HEK293 (cell line): ENCODE measurements at regions not wholly inside any gene's neighbourhood (a gene's known extent, or its start where the extent isn't known, plus 50 kb on each side); places are given as distances from the start of the nearest gene placed in this dataset.

Source experiments
- CTCF ChIA-PET: fragments of 350-600 bp; formaldehyde crosslinking; extraction: SDS; loops from one replicate; lab custom pipeline; 2021; ENCODE audit warnings: antibody characterized with exemption; lab: Yijun Ruan, JAX
- POLR2A ChIA-PET: fragments of 300-600 bp; formaldehyde crosslinking; extraction: SDS; loops from one replicate; lab custom pipeline; 2020; ENCODE audit warnings: antibody characterized with exemption, inconsistent platforms; lab: Yijun Ruan, JAX
- H3K27ac ChIP-seq: fragments of 200-500 bp; sonication (Bioruptor generic); 2 replicates; pipeline ENCODE4 v1.5.1; 2014; ENCODE audit warnings: low read depth, low read length, control low read depth, inconsistent platforms; ENCODE audit errors: extremely low read depth
- H3K36me3 ChIP-seq, 2 experiments: fragments of 200-500 bp in 1 of 2; sonication (Bioruptor generic) in 1 of 2; 1 replicate in 1 of 2; 2 replicates in 1 of 2; pipeline ENCODE4 v1.5.1; 2014 to 2017; ENCODE audit warnings: inconsistent platforms in 2 of 2, low read length in 2 of 2; ENCODE audit not compliant: control insufficient read depth in 2 of 2, insufficient read depth in 1 of 2
- H3K4me1 ChIP-seq: fragments of 200-500 bp; sonication (Bioruptor generic); 2 replicates; pipeline ENCODE4 v1.5.1; 2014; ENCODE audit warnings: mild to moderate bottlenecking, low read length, inconsistent platforms; ENCODE audit not compliant: control insufficient read depth, insufficient read depth
- H3K4me3 ChIP-seq: 2 replicates; pipeline ENCODE4 v1.5.1; 2011; ENCODE audit warnings: low read depth, mild to moderate bottlenecking, control low read depth, low read length, moderate library complexity
- H3K9me3 ChIP-seq: fragments of 200-500 bp; sonication (Bioruptor generic); 2 replicates; pipeline ENCODE4 v1.5.1; 2014; ENCODE audit warnings: low read depth, low read length, inconsistent platforms; ENCODE audit not compliant: control insufficient read depth, insufficient read depth
- ATF2 ChIP-seq: fragments of 450-650 bp; formaldehyde crosslinking; IDR thresholded peaks from 2 replicates; pipeline ENCODE4 v1.5.1; 2016; ENCODE audit warnings: missing biosample characterization, missing genetic modification characterization, low read depth
- INSM2 ChIP-seq: fragments of 450-650 bp; formaldehyde crosslinking; IDR thresholded peaks from 2 replicates; pipeline ENCODE4 v1.5.1; 2016; ENCODE audit warnings: missing biosample characterization, missing genetic modification characterization
- PBX3 ChIP-seq: sonication (generic); formaldehyde crosslinking; IDR thresholded peaks from 2 replicates; pipeline ENCODE4 v1.8.1; 2022; ENCODE audit warnings: mild to moderate bottlenecking, moderate library complexity, missing genetic modification reagents
- PRDM1 ChIP-seq: fragments of 450-650 bp; formaldehyde crosslinking; IDR thresholded peaks from 2 replicates; pipeline ENCODE4; 2016; ENCODE audit warnings: missing biosample characterization, missing genetic modification characterization
- REPIN1 ChIP-seq: fragments of 450-650 bp; formaldehyde crosslinking; IDR thresholded peaks from 2 replicates; pipeline ENCODE4 v1.5.1; 2017; ENCODE audit warnings: missing biosample characterization, missing genetic modification characterization, low read depth
- TRIM28 ChIP-seq: IDR thresholded peaks from 2 replicates; pipeline ENCODE4 v1.6.1; 2011; ENCODE audit warnings: low read length, control low read depth, borderline replicate concordance
- YY2 ChIP-seq: fragments of 450-650 bp; formaldehyde crosslinking; IDR thresholded peaks from 2 replicates; pipeline ENCODE4 v1.5.1; 2016; ENCODE audit warnings: missing biosample characterization, missing genetic modification characterization
- ZNF121 ChIP-seq: fragments of 450-650 bp; formaldehyde crosslinking; IDR thresholded peaks from 2 replicates; pipeline ENCODE4 v1.5.1; 2016; ENCODE audit warnings: missing biosample characterization, missing genetic modification characterization
- ZNF16 ChIP-seq: fragments of 450-650 bp; formaldehyde crosslinking; IDR thresholded peaks from 2 replicates; pipeline ENCODE4 v1.5.1; 2016; ENCODE audit warnings: low read depth, missing biosample characterization, missing genetic modification characterization
- ZNF184 ChIP-seq: fragments of 450-650 bp; IDR thresholded peaks from 2 replicates; pipeline ENCODE4 v1.5.1; 2018; ENCODE audit warnings: missing biosample characterization, mild to moderate bottlenecking, missing genetic modification characterization
- ZNF202 ChIP-seq: fragments of 450-650 bp; formaldehyde crosslinking; IDR thresholded peaks from 2 replicates; pipeline ENCODE4 v1.5.1; 2016; ENCODE audit warnings: missing biosample characterization, missing genetic modification characterization, borderline replicate concordance
- ZNF223 ChIP-seq: fragments of 450-650 bp; formaldehyde crosslinking; IDR thresholded peaks from 2 replicates; pipeline ENCODE4 v1.5.1; 2016; ENCODE audit warnings: missing biosample characterization, missing genetic modification characterization
- ZNF24 ChIP-seq: fragments of 450-650 bp; formaldehyde crosslinking; IDR thresholded peaks from 2 replicates; pipeline ENCODE4 v1.5.1; 2016; ENCODE audit warnings: missing biosample characterization, missing genetic modification characterization
- ZNF280C ChIP-seq: fragments of 450-650 bp; formaldehyde crosslinking; IDR thresholded peaks from 2 replicates; pipeline ENCODE4 v1.5.1; 2016; ENCODE audit warnings: missing biosample characterization, missing genetic modification characterization
- ZNF394 ChIP-seq: fragments of 450-650 bp; formaldehyde crosslinking; IDR thresholded peaks from 2 replicates; pipeline ENCODE4 v1.5.1; 2016; ENCODE audit warnings: missing biosample characterization, missing genetic modification characterization, mild to moderate bottlenecking, moderate library complexity, borderline replicate concordance
- ZNF416 ChIP-seq: fragments of 450-650 bp; formaldehyde crosslinking; IDR thresholded peaks from 2 replicates; pipeline ENCODE4 v1.5.1; 2016; ENCODE audit warnings: missing biosample characterization, missing genetic modification characterization
- ZNF473 ChIP-seq: fragments of 450-650 bp; formaldehyde crosslinking; IDR thresholded peaks from 2 replicates; pipeline ENCODE4 v1.5.1; 2017; ENCODE audit warnings: missing biosample characterization, missing genetic modification characterization
- ZNF610 ChIP-seq: fragments of 450-650 bp; formaldehyde crosslinking; IDR thresholded peaks from 2 replicates; pipeline ENCODE4 v1.5.1; 2016; ENCODE audit warnings: missing biosample characterization, missing genetic modification characterization, borderline replicate concordance
- ZNF658 ChIP-seq: fragments of 450-650 bp; formaldehyde crosslinking; IDR thresholded peaks from 2 replicates; pipeline ENCODE4; 2016; ENCODE audit warnings: missing biosample characterization, missing genetic modification characterization
- ZNF670 ChIP-seq: fragments of 450-650 bp; formaldehyde crosslinking; IDR thresholded peaks from 2 replicates; pipeline ENCODE4 v1.5.1; 2016; ENCODE audit warnings: missing biosample characterization, missing genetic modification characterization, low read depth
- ZNF776 ChIP-seq: fragments of 450-650 bp; formaldehyde crosslinking; IDR thresholded peaks from 2 replicates; pipeline ENCODE4 v1.5.0; 2017; ENCODE audit warnings: missing biosample characterization, missing genetic modification characterization, borderline replicate concordance
- ZNF830 ChIP-seq: fragments of 450-650 bp; IDR thresholded peaks from 2 replicates; pipeline ENCODE4 v1.5.0; 2018; ENCODE audit warnings: missing biosample characterization, missing genetic modification characterization, low read depth, mild to moderate bottlenecking, moderate library complexity
- ZSCAN30 ChIP-seq: fragments of 450-650 bp; IDR thresholded peaks from 2 replicates; pipeline ENCODE4 v1.5.1; 2018; ENCODE audit warnings: missing biosample characterization, mild to moderate bottlenecking, missing genetic modification characterization, moderate library complexity

GRCh38 chr1:168881656-168882260 is 152.8 kb upstream of the DPT start:
- ChIA-PET POLR2A (no interaction called here), CTCF (interaction anchor here (0.7 to 1.1 kb wide), 2 partner anchors 11 to 279 kb away, joined by 3 read pairs; no protein-coding TSS in a partner anchor)

GRCh38 chr1:168887381-168887780 is 158.4 kb upstream of the DPT start:
- TF ChIP-seq ZSCAN30 (tag by site-specific recombination) (no peak), ZNF24 (tag by site-specific recombination) (no peak), PBX3 (no peak), ZNF416 (tag by site-specific recombination) (no peak), ZNF658 (tag by site-specific recombination) (no peak), ZNF473 (tag by site-specific recombination) (no peak), ZNF670 (tag by site-specific recombination) (no peak), ZNF830 (no peak), ZNF776 (tag by site-specific recombination) (no peak), PRDM1 (no peak), YY2 (tag by site-specific recombination) (no peak), ATF2 (tag by site-specific recombination) (no peak), TRIM28 (no peak)

More at GRCh38 chr1:168881656-168882260, 152.8 kb upstream of the DPT start:
- Histone ChIP-seq H3K9me3 (no peaks in the 10 kb centered on the region), H3K36me3 (no peaks in the 10 kb centered on the region), H3K4me1 (0 out of 2 replicates have a peak, but pooled peaks cover 3% of the 10 kb centered on the region), H3K27ac (no peak overlapping the region), H3K4me3 (no peak overlapping the region)
- no peak for TF ChIP-seq ZNF202 (tag by site-specific recombination)

GRCh38 chr1:168888418-168888817 is 159.4 kb upstream of the DPT start:
- Histone ChIP-seq H3K9me3 (no peaks in the 10 kb centered on the region), H3K4me1 (no peaks in the 10 kb centered on the region), H3K4me3 (no peak overlapping the region), H3K27ac (no peak overlapping the region), H3K36me3 (no peaks in the 10 kb centered on the region)
- CTCF ChIA-PET = interaction anchor here (0.6 kb wide), 1 partner anchor 209 kb away, joined by 3 read pairs; no protein-coding TSS in a partner anchor
- POLR2A ChIA-PET = no interaction called here
- TF ChIP-seq YY2 (tag by site-specific recombination) = no peak
- no peak for TF ChIP-seq ZNF16 (tag by site-specific recombination)
- no peak for TF ChIP-seq ZNF184 (tag by site-specific recombination)

More at GRCh38 chr1:168887381-168887780, 158.4 kb upstream of the DPT start:
- ChIA-PET POLR2A (no interaction called here), CTCF (no interaction called here)
- Histone ChIP-seq H3K36me3 (no peaks in the 10 kb centered on the region), H3K4me3 (no peak overlapping the region), H3K9me3 (no peaks in the 10 kb centered on the region), H3K27ac (no peak overlapping the region), H3K4me1 (no peaks in the 10 kb centered on the region)

- ChIA-PET POLR2A (no interaction called here), CTCF (interaction anchor here (0.6 kb wide), 1 partner anchor 11 kb away, joined by 3 read pairs; no protein-coding TSS in a partner anchor)
- Histone ChIP-seq H3K36me3 (no peaks in the 10 kb centered on the region), H3K27ac (no peak overlapping the region), H3K4me3 (no peak overlapping the region), H3K9me3 (no peaks in the 10 kb centered on the region), H3K4me1 (no peaks in the 10 kb centered on the region)
- TF ChIP-seq ZNF121 (no peak), ZNF610 (tag by site-specific recombination) (no peak), ZNF394 (no peak), ZNF280C (tag by site-specific recombination) (no peak), REPIN1 (tag by site-specific recombination) (no peak), ZNF223 (no peak), INSM2 (tag by site-specific recombination) (no peak)
These were observed 163.9 kb upstream of the DPT start for GRCh38 chr1:168892931-168893330.
